H9 (cell line): ENCODE measurements at regions not wholly inside any gene's neighbourhood (a gene's known extent, or its start where the extent isn't known, plus 50 kb on each side); places are given as distances from the start of the nearest gene placed in this dataset.

Experiments used
- DNase-seq: peaks from one replicate; pipeline ENCODE4 v3.0.0-alpha.2; 2017
- H2AFZ ChIP-seq: one replicate; pipeline ENCODE4 v1.6.1; 2013; ENCODE audit warnings: mild to moderate bottlenecking, low read length, control low read depth, moderate library complexity
- H2AK5ac ChIP-seq: 2 replicates; pipeline ENCODE4 v1.6.1; 2013; ENCODE audit warnings: low read length, control low read depth, mixed read lengths; ENCODE audit not compliant: insufficient read length
- H2BK120ac ChIP-seq: one replicate; pipeline ENCODE4 v1.6.1; 2013; ENCODE audit warnings: low read depth, mild to moderate bottlenecking, low read length, control low read depth, inconsistent platforms; ENCODE audit not compliant: poor library complexity, severe bottlenecking
- H2BK12ac ChIP-seq: 2 replicates; pipeline ENCODE4 v1.6.1; 2013; ENCODE audit warnings: low read length, control low read depth, mixed read lengths, low read depth; ENCODE audit not compliant: insufficient read length
- H2BK15ac ChIP-seq: 2 replicates; pipeline ENCODE4 v1.6.1; 2013; ENCODE audit warnings: low read depth, low read length, control low read depth
- H2BK20ac ChIP-seq: one replicate; pipeline ENCODE4 v1.6.1; 2013; ENCODE audit warnings: low read depth, mild to moderate bottlenecking, low read length, control low read depth, inconsistent platforms; ENCODE audit not compliant: poor library complexity, severe bottlenecking
- H2BK5ac ChIP-seq: 2 replicates; pipeline ENCODE4 v1.6.1; 2013; ENCODE audit warnings: low read length, control low read depth, mixed read lengths; ENCODE audit not compliant: insufficient read length
- H3K14ac ChIP-seq: 2 replicates; pipeline ENCODE4 v1.6.1; 2013; ENCODE audit warnings: low read length, control low read depth; ENCODE audit not compliant: insufficient read depth
- H3K18ac ChIP-seq: 2 replicates; pipeline ENCODE4 v1.6.1; 2013; ENCODE audit warnings: low read depth, mild to moderate bottlenecking, mixed read lengths, low read length, control low read depth; ENCODE audit not compliant: insufficient read length
- H3K23ac ChIP-seq: 2 replicates; pipeline ENCODE4 v1.6.1; 2013; ENCODE audit warnings: low read length, control low read depth, mixed read lengths, low read depth; ENCODE audit not compliant: insufficient read length
- H3K23me2 ChIP-seq: 2 replicates; pipeline ENCODE4 v1.6.1; 2013; ENCODE audit warnings: low read depth, mild to moderate bottlenecking, mixed read lengths, low read length, control low read depth; ENCODE audit not compliant: insufficient read length, poor library complexity, severe bottlenecking
- H3K27ac ChIP-seq: 2 replicates; pipeline ENCODE4 v1.5.1; 2013; ENCODE audit warnings: low read length, control low read depth, mixed read lengths, low read depth; ENCODE audit not compliant: insufficient read length
- H3K27me3 ChIP-seq: 2 replicates; pipeline ENCODE4 v1.6.1; 2013; ENCODE audit warnings: low read length, control low read depth, inconsistent platforms; ENCODE audit not compliant: insufficient read depth
- H3K4ac ChIP-seq: 2 replicates; pipeline ENCODE4 v1.6.1; 2013; ENCODE audit warnings: low read depth, mild to moderate bottlenecking, control low read depth, inconsistent platforms, low read length, moderate library complexity
- H3K4me1 ChIP-seq: 2 replicates; pipeline ENCODE4 v1.6.1; 2013; ENCODE audit warnings: low read length, control low read depth, inconsistent platforms; ENCODE audit not compliant: insufficient read depth
- H3K4me2 ChIP-seq: 2 replicates; pipeline ENCODE4 v1.6.1; 2013; ENCODE audit warnings: low read length, control low read depth, mixed read lengths; ENCODE audit not compliant: insufficient read length, insufficient read depth
- H3K56ac ChIP-seq: 2 replicates; pipeline ENCODE4 v1.6.1; 2013; ENCODE audit warnings: low read depth, mild to moderate bottlenecking, mixed read lengths, low read length, control low read depth; ENCODE audit not compliant: insufficient read length
- H3K79me1 ChIP-seq: 2 replicates; pipeline ENCODE4 v1.6.1; 2013; ENCODE audit warnings: low read depth, mild to moderate bottlenecking, moderate library complexity, low read length, control low read depth, inconsistent platforms; ENCODE audit not compliant: insufficient read depth, poor library complexity, severe bottlenecking
- H3K79me2 ChIP-seq: 2 replicates; pipeline ENCODE4 v1.6.1; 2013; ENCODE audit warnings: low read length, control low read depth, inconsistent platforms; ENCODE audit not compliant: insufficient read depth
- H3K9ac ChIP-seq: 2 replicates; pipeline ENCODE4 v1.6.1; 2013; ENCODE audit warnings: low read length, control low read depth, mixed read lengths; ENCODE audit not compliant: insufficient read length; ENCODE audit errors: extremely low read depth
- H3K9me3 ChIP-seq: one replicate; pipeline ENCODE4 v1.6.1; 2013; ENCODE audit warnings: low read depth, low read length, inconsistent platforms; ENCODE audit not compliant: control insufficient read depth
- H3T11ph ChIP-seq: one replicate; pipeline ENCODE4 v1.6.1; 2013; ENCODE audit warnings: mild to moderate bottlenecking, low read length, control low read depth, inconsistent platforms
- H4K20me1 ChIP-seq: one replicate; pipeline ENCODE4 v1.6.1; 2013; ENCODE audit not compliant: control insufficient read depth, insufficient read length, insufficient read depth
- H4K5ac ChIP-seq: 2 replicates; pipeline ENCODE4 v1.6.1; 2013; ENCODE audit warnings: low read depth, mild to moderate bottlenecking, mixed read lengths, low read length, control low read depth; ENCODE audit not compliant: insufficient read length
- H4K8ac ChIP-seq: replicated peaks from 2 replicates; pipeline ENCODE4 v1.6.1; 2013; ENCODE audit warnings: low read length, control low read depth, mixed read lengths, low read depth; ENCODE audit not compliant: insufficient read length
- H4K91ac ChIP-seq: 2 replicates; pipeline ENCODE4 v1.6.1; 2013; ENCODE audit warnings: low read depth, mild to moderate bottlenecking, moderate library complexity, mixed read lengths, low read length, control low read depth; ENCODE audit not compliant: insufficient read length
- H3K27ac Mint-ChIP-seq, 3 experiments: 2 replicates in 2 of 3; 3 replicates in 1 of 3; pipeline ENCODE4 v1.8.0; 2020 to 2021; ENCODE audit warnings: mixed read lengths in 3 of 3, mild to moderate bottlenecking in 1 of 3, moderate library complexity in 1 of 3
- H3K27me3 Mint-ChIP-seq: 2 replicates; pipeline ENCODE4 v1.8.0; 2021; ENCODE audit warnings: low read depth, mild to moderate bottlenecking, moderate library complexity, mixed read lengths
- H3K36me3 Mint-ChIP-seq, 3 experiments: 2 replicates in 2 of 3; 3 replicates in 1 of 3; pipeline ENCODE4 v1.8.0; 2020 to 2021; ENCODE audit warnings: low read depth in 3 of 3, mixed read lengths in 3 of 3; ENCODE audit not compliant: insufficient read depth in 1 of 3
- H3K4me1 Mint-ChIP-seq, 2 experiments: 2 replicates each; pipeline ENCODE4 v1.8.0; 2020; ENCODE audit warnings: mixed read lengths in 2 of 2
- H3K4me3 Mint-ChIP-seq, 2 experiments: 2 replicates in 1 of 2; 3 replicates in 1 of 2; pipeline ENCODE4 v1.8.0; 2020 to 2021; ENCODE audit warnings: mild to moderate bottlenecking in 2 of 2, mixed read lengths in 2 of 2, moderate library complexity in 1 of 2
- H3K9me3 Mint-ChIP-seq, 2 experiments: 2 replicates in 1 of 2; 3 replicates in 1 of 2; pipeline ENCODE4 v1.8.0; 2020; ENCODE audit warnings: mild to moderate bottlenecking in 2 of 2, mixed read lengths in 2 of 2, moderate library complexity in 1 of 2
- CTCF ChIP-seq: fragments of 200-600 bp; sonication (generic); conservative IDR thresholded peaks from 3 replicates; pipeline ENCODE4 v1.8.0; 2021; ENCODE audit warnings: antibody characterized with exemption, mild to moderate bottlenecking
- WGBS: extraction: QIAGEN DNeasy Blood & Tissue Kit; methylation state at CpG from one replicate; pipeline ENCODE4 v1.1.7; 2013; ENCODE audit warnings: missing lambda C conversion rate, low lambda C conversion rate, mixed read lengths; ENCODE audit not compliant: insufficient read length; ENCODE audit errors: extremely low coverage; 5-methylcytosine and 5-hydroxymethylcytosine counted together

GRCh38 chr5:86833868-86834267 is 216.1 kb downstream of the COX7C start:
- no peak overlapping the region for H2BK15ac ChIP-seq
- no peaks in the 10 kb centered on the region for H3K9me3 ChIP-seq
- H3K18ac ChIP-seq: no peak overlapping the region
- H3K14ac ChIP-seq: no peak overlapping the region
- no peak overlapping the region for H2AFZ ChIP-seq
- H2AK5ac ChIP-seq: no peak overlapping the region
- no peaks in the 10 kb centered on the region for H3K79me1 ChIP-seq
- TF ChIP-seq CTCF: no peak
- WGBS: no CpG with 5 or more reads among the region's 1 CpG
- no peak overlapping the region for H2BK120ac ChIP-seq
- no peaks in the 10 kb centered on the region for H3K4me1 ChIP-seq
- no peaks in the 10 kb centered on the region for H3K79me2 ChIP-seq
- no peaks in the 10 kb centered on the region for H4K20me1 ChIP-seq
- no peak overlapping the region for H4K91ac ChIP-seq
- no peak overlapping the region for H4K8ac ChIP-seq
- Mint-ChIP-seq H3K4me1 (no peaks in the 10 kb centered on the region), H3K4me3 (no peak overlapping the region), H3K27me3 (no peaks in the 10 kb centered on the region), H3K36me3 (peaks cover 0 to 5% (median 0%) of the 10 kb centered on the region in 3 experiments; a peak in 1 of 7 replicates), H3K9me3 (peaks cover 0 to 3% of the 10 kb centered on the region in 2 experiments; a peak in 1 of 5 replicates), H3K27ac (no peak overlapping the region)
- H2BK5ac ChIP-seq: no peak overlapping the region
- H3K23me2 ChIP-seq: no peaks in the 10 kb centered on the region
- no peak overlapping the region for H3K56ac ChIP-seq
- no peak overlapping the region for H3T11ph ChIP-seq
- no peak overlapping the region for H2BK20ac ChIP-seq
- H3K23ac ChIP-seq: no peak overlapping the region
- no peak overlapping the region for H4K5ac ChIP-seq
- H3K4me2 ChIP-seq: no peak overlapping the region
- H3K4ac ChIP-seq: no peak overlapping the region
- no peak for DNase-seq
- no peak overlapping the region for H2BK12ac ChIP-seq
- H3K27ac ChIP-seq: no peak overlapping the region
- no peaks in the 10 kb centered on the region for H3K27me3 ChIP-seq
- H3K9ac ChIP-seq: no peak overlapping the region
